Cardiac fibroblast (primary cell): ENCODE measurements at regions not wholly inside any gene's neighbourhood (a gene's known extent, or its start where the extent isn't known, plus 50 kb on each side); places are given as distances from the start of the nearest gene placed in this dataset.

Experiments
- DNase-seq, 2 donors: peaks; one replicate each; pipeline versions ENCODE4 v3.0.0 to v3.0.0-alpha.2; 2010; ENCODE audit warnings: low read depth in 2 of 2
- H3K4me3 ChIP-seq, 2 donors: replicated peaks in 1 of 2; 1 replicate in 1 of 2; 2 replicates in 1 of 2; pipeline ENCODE4 v1.5.1; 2011; ENCODE audit warnings: low read depth in 2 of 2, low read length in 2 of 2, mild to moderate bottlenecking in 2 of 2, moderate library complexity in 1 of 2
- TF ChIP-seq, protein P1 (sequence below): IDR thresholded peaks from one replicate; pipeline ENCODE4 v1.5.1; 2011; ENCODE audit warnings: low read depth, mild to moderate bottlenecking, low read length, inconsistent platforms

DNA sequence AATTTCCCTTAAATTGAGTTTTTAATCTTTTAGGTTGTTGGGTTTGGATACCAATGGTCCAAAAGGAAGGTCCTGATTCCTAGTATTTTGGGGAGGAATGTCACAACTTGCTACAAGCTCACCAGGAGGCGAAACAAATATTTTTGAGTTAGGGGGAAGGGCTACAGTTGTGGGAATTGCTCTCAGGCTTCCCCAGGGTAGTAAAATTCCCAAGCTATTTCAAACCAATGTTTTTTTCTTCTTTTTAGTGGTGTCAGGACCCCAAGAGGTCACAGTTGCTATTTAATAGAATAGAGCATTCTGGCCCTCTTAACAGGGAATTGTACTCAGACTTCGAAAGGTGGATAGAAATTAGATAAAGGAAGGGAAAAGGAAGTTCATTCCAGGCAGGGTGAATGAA is 68.5 kb upstream of the ST3GAL5 start:
- H3K4me3 ChIP-seq, result no peak overlapping the region
- TF ChIP-seq, protein P1, sequence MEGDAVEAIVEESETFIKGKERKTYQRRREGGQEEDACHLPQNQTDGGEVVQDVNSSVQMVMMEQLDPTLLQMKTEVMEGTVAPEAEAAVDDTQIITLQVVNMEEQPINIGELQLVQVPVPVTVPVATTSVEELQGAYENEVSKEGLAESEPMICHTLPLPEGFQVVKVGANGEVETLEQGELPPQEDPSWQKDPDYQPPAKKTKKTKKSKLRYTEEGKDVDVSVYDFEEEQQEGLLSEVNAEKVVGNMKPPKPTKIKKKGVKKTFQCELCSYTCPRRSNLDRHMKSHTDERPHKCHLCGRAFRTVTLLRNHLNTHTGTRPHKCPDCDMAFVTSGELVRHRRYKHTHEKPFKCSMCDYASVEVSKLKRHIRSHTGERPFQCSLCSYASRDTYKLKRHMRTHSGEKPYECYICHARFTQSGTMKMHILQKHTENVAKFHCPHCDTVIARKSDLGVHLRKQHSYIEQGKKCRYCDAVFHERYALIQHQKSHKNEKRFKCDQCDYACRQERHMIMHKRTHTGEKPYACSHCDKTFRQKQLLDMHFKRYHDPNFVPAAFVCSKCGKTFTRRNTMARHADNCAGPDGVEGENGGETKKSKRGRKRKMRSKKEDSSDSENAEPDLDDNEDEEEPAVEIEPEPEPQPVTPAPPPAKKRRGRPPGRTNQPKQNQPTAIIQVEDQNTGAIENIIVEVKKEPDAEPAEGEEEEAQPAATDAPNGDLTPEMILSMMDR, result no peak
- no peak for DNase-seq

DNA sequence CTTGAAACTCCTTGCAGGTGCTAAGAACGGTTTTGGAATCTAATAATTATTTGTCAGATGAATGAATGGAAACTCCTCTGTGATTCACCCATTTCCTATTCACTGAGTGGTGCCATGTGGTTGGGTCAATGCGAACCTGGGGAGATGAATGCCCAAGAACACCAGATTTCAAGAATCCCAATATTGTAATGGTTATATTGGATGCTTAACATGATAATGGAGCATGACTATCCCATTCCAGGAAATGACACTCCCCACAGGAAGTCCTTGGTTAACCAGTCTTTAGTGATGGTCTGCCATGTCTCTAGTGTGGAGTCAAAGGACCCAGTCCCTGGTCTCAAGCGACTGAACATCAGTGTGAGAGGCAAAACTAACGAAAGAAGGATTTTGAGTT is 67.9 kb upstream of the ST3GAL5 start:
- no peak for DNase-seq
- TF ChIP-seq, protein P1, result no peak
- H3K4me3 ChIP-seq, result no peak overlapping the region

DNA sequence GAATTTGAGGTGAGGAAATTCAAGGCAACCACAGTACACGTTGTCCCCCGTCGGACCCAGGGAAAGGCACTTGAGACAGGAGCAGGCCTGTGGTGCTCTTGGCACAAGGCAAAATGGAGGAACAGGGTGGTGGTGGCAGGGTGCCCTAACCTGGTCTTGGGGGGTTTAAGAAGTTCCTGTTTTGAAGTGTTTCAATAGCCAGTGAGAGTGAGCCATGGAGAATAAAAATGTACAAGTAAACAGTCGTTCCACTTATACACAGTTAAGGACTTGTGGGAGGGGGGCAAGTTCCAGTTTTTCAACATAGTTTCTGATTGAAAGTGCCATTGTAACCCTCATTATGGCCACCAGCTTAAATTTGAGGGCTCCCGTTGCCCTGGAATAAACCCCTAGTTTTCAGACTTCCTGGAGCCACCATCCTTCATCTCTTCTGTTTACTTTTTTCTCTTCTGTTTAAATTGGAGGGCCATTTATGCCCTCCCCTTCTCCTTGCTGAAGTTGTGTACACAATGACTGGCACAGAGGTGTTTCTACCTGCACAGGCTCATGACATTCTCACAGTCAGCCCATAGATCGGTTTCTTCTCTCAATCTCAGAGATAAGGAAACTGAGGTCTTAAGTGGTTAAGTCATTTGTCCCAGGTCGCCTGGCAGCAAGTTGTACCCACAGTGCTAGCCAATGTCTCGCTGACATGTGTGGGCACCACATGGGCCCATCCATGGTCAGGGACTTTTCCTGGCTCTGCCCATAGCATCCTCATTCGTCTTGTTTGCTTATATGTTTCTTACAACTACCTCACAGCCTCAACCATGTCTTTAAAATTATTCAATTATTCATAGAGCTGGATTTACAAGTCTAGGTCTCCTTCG is 66.0 kb upstream of the ST3GAL5 start:
- TF ChIP-seq, protein P1, result no peak
- no peak for DNase-seq
- H3K4me3 ChIP-seq, result no peak overlapping the region

DNA sequence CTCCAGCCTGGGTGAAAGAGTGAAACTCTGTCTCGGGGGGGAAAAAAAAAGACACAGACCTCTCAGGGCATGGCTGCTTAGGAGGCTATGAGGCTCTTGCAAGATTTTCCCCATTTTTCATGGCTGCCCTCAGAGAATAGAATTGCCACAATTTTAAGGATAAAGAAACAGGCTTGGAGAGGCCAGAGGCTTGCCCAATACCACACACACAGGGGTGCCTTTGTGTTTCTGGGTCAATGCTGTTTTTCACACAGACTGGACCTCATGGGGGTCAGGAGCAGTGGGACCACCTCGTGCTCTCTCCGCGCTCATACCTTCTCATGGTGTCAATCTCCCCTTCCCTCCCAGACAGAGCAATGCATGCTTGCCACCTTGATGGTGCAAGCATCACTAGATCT is 65.4 kb upstream of the ST3GAL5 start:
- TF ChIP-seq, protein P1, result no peak
- no peak for DNase-seq
- H3K4me3 ChIP-seq, result no peak overlapping the region

DNA sequence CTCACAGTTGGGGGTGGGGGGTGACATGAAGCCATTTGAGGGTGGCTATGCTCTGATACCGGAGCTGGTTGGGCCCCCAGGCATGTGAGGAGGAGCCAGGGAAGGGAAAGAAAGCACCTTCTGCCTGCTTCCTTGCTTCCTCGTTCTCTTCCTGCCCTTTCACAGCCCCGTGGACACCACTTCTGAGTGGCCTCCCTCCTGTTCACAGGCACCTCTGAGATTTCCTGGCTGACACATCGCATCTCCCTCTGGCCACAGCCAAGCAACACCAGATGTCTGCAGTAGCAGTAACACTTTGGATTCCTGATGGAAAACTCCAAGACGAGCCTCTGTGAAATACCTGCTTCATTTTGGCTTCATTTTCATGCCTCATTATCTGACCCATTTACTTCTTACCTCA is 64.7 kb upstream of the ST3GAL5 start:
- H3K4me3 ChIP-seq, result no peak overlapping the region
- no peak for DNase-seq
- TF ChIP-seq, protein P1, result no peak

DNA sequence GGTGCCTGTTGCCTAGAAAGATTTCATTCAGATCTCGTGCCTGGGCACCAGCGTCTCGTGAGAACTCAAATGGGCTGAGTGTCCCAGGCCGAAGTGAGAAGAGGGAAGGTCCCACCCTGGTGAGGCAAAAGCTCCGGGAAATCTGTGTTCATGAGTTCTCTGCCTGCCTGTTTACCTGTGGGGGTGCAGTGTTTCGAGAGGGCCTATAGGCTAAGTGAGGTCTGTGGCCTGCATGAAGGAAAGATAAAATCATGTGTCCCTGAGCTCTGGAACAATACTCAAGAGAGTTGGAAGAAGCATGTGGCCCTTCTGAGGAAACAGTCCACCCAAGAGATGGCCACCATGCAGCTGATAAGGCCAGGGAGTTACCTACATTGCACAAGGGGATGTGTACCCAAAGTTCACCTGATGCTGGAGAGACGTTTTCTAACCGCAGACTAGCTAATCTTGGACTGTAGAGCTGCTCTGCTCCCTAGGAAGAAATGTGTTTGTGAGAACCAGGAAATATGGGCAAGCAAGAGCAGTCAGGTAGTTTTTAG is 63.5 kb upstream of the ST3GAL5 start:
- DNase-seq, result no peak
- no peak overlapping the region for H3K4me3 ChIP-seq
- TF ChIP-seq, protein P1, result no peak
